ENCODE measurements at regions not wholly inside any gene's neighbourhood (a gene's known extent, or its start where the extent isn't known, plus 50 kb on each side); places are given as distances from the start of the nearest gene placed in this dataset.
"Not testable (repeated sequence)": the region's sequence is repeated elsewhere in the genome, so short reads cannot be mapped to it uniquely, and the experiment has no call there.

- DNase-seq, result no peak
Measured at GRCh38 chr2:241959751-241960269, 90.3 kb downstream of the RTP5 start.

GRCh38 chr2:241961454-241961853 lies 91.9 kb downstream of the RTP5 start:
- no peak for DNase-seq

GRCh38 chr2:241964133-241964532 lies 94.6 kb downstream of the RTP5 start:
- no peak for DNase-seq

- DNase-seq, result no peak
Measured at GRCh38 chr2:241965931-241966412, 96.4 kb downstream of the RTP5 start.

GRCh38 chr2:241966647-241967466 lies 97.3 kb downstream of the RTP5 start:
- no peak for DNase-seq

- DNase-seq, result no peak
Measured at GRCh38 chr2:241967467-241968144, 98.1 kb downstream of the RTP5 start.

GRCh38 chr2:241968417-241968816 lies 98.9 kb downstream of the RTP5 start:
- DNase-seq, result no peak

- not testable (repeated sequence) for DNase-seq
Measured at GRCh38 chr2:241969182-241969581, 99.7 kb downstream of the RTP5 start.

- no peak for DNase-seq
Measured at GRCh38 chr2:241970716-241971115, 101.2 kb downstream of the RTP5 start.

- DNase-seq, result no peak
Measured at GRCh38 chr2:241974096-241974495, 104.6 kb downstream of the RTP5 start.

- no peak for DNase-seq
Measured at GRCh38 chr2:241974851-241975592, 105.5 kb downstream of the RTP5 start.

- no peak for DNase-seq
Measured at GRCh38 chr2:241975593-241976284, 106.2 kb downstream of the RTP5 start.

GRCh38 chr2:241976296-241976695 lies 106.8 kb downstream of the RTP5 start:
- no peak for DNase-seq

GRCh38 chr2:241977557-241978300 lies 108.2 kb downstream of the RTP5 start:
- no peak for DNase-seq

- DNase-seq, result no peak
Measured at GRCh38 chr2:241978670-241979069, 109.1 kb downstream of the RTP5 start.

- no peak for DNase-seq
Measured at GRCh38 chr2:241980193-241980592, 110.7 kb downstream of the RTP5 start.

- no peak for DNase-seq
Measured at GRCh38 chr2:241981076-241981700, 111.7 kb downstream of the RTP5 start.

- DNase-seq, result no peak
Measured at GRCh38 chr2:241982706-241983570, 113.4 kb downstream of the RTP5 start.

GRCh38 chr2:241983571-241984270 lies 114.2 kb downstream of the RTP5 start:
- no peak for DNase-seq

GRCh38 chr2:241984271-241984655 lies 114.7 kb downstream of the RTP5 start:
- no peak for DNase-seq
